ENCODE measurements at regions not wholly inside any gene's neighbourhood (a gene's known extent, or its start where the extent isn't known, plus 50 kb on each side); places are given as distances from the start of the nearest gene placed in this dataset.

GRCh38 chr4:116342143-116342542 lies 743.2 kb downstream of the TRAM1L1 start:
- TF ChIP-seq CTCF (IDR thresholded peaks at IDR 0.05; ENCODE audit: low read depth, low read length, missing control alignments): no peak
- H3K4me3 ChIP-seq (ENCODE audit: low read depth, low read length): no peak overlapping the region
- in situ Hi-C loops (cut with HindIII; ENCODE audit: low sequenced_read_pairs): no loop called here
- DNase-seq (ENCODE audit: low read depth): no peak

GRCh38 chr4:116332508-116332907 lies 752.9 kb downstream of the TRAM1L1 start:
- in situ Hi-C loops (cut with HindIII; ENCODE audit: low sequenced_read_pairs): no loop called here
- no peak for TF ChIP-seq CTCF (IDR thresholded peaks at IDR 0.05; ENCODE audit: low read depth, low read length, missing control alignments)
- no peak for DNase-seq (ENCODE audit: low read depth)
- H3K4me3 ChIP-seq (ENCODE audit: low read depth, low read length): no peak overlapping the region

GRCh38 chr4:116328261-116328860 lies 757.0 kb downstream of the TRAM1L1 start:
- in situ Hi-C loops (cut with HindIII; ENCODE audit: low sequenced_read_pairs): no loop called here
- no peak for DNase-seq (ENCODE audit: low read depth)

GRCh38 chr4:116323606-116324005 lies 761.8 kb downstream of the TRAM1L1 start:
- in situ Hi-C loops (cut with HindIII; ENCODE audit: low sequenced_read_pairs): no loop called here
- TF ChIP-seq CTCF (IDR thresholded peaks at IDR 0.05; ENCODE audit: low read depth, low read length, missing control alignments): no peak
- no peak overlapping the region for H3K4me3 ChIP-seq (ENCODE audit: low read depth, low read length)
- DNase-seq (ENCODE audit: low read depth): no peak

More at GRCh38 chr4:116328261-116328860, 757.0 kb downstream of the TRAM1L1 start:
- TF ChIP-seq CTCF (IDR thresholded peaks at IDR 0.05; ENCODE audit: low read depth, low read length, missing control alignments): no peak
- no peak overlapping the region for H3K4me3 ChIP-seq (ENCODE audit: low read depth, low read length)

GRCh38 chr4:116321471-116321870 lies 763.9 kb downstream of the TRAM1L1 start:
- no peak overlapping the region for H3K4me3 ChIP-seq (ENCODE audit: low read depth, low read length)
- no peak for DNase-seq (ENCODE audit: low read depth)
- in situ Hi-C loops (cut with HindIII; ENCODE audit: low sequenced_read_pairs): no loop called here
- TF ChIP-seq CTCF (IDR thresholded peaks at IDR 0.05; ENCODE audit: low read depth, low read length, missing control alignments): no peak

GRCh38 chr4:116320859-116321258 lies 764.5 kb downstream of the TRAM1L1 start:
- in situ Hi-C loops (cut with HindIII; ENCODE audit: low sequenced_read_pairs): no loop called here
- H3K4me3 ChIP-seq (ENCODE audit: low read depth, low read length): no peak overlapping the region
- no peak for TF ChIP-seq CTCF (IDR thresholded peaks at IDR 0.05; ENCODE audit: low read depth, low read length, missing control alignments)
- DNase-seq (ENCODE audit: low read depth): no peak
